ENCODE measurements at regions not wholly inside any gene's neighbourhood (a gene's known extent, or its start where the extent isn't known, plus 50 kb on each side); places are given as distances from the start of the nearest gene placed in this dataset.

- Mint-ChIP-seq H3K4me1 (no peaks in the 10 kb centered on the region), H3K36me3 (no peaks in the 10 kb centered on the region), H3K9me3 (no peaks in the 10 kb centered on the region), H3K27ac (no peak overlapping the region), H3K27me3 (no peaks in the 10 kb centered on the region), H3K4me3 (no peak overlapping the region)
Measured at GRCh38 chr7:32259931-32260596, 189.9 kb upstream of the PDE1C start.

DNA sequence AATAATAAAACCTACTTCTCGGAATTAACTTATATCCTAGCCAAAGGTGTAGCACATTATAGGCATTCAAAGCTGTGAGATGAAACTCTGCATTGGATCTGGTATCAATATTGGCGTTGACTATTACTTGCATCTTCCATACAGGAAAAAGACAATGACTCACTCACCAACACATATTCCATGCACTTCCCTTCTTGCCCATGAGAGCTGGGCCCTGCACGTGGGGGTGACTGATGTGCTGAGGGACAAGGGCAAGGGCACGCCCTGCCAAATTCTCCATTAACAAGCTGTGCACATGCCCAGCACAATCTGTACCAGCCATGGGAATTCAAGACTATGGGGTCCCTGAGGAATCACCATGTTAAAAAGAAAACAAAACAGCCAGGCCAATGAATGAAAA, 188.1 kb upstream of the PDE1C start:
- Mint-ChIP-seq H3K27me3 (no peaks in the 10 kb centered on the region), H3K9me3 (no peaks in the 10 kb centered on the region), H3K4me1 (no peaks in the 10 kb centered on the region), H3K27ac (no peak overlapping the region), H3K4me3 (no peak overlapping the region), H3K36me3 (no peaks in the 10 kb centered on the region)

DNA sequence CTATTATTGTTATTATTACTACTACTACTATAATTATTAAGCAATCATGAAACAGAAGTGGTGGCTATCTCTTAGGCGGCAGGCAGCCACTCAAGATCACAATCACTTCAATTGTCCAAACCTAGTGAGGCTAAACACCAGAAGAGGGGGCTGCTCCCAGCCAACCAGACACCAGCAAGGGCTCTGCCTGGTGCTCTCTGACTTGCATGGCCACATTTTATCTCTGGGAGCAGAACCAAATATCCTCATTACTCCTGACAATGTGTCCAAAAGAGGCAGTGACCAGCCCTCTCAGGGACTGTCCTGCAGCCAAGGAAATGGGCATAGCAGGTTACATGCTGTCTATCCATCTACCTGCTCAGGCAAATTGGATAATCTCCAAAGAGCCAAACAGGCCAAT, 187.4 kb upstream of the PDE1C start:
- no peak overlapping the region for H3K27ac Mint-ChIP-seq
- H3K27me3 Mint-ChIP-seq: no peaks in the 10 kb centered on the region
- H3K36me3 Mint-ChIP-seq: no peaks in the 10 kb centered on the region
- no peaks in the 10 kb centered on the region for H3K4me1 Mint-ChIP-seq
- H3K9me3 Mint-ChIP-seq: no peaks in the 10 kb centered on the region
- no peak overlapping the region for H3K4me3 Mint-ChIP-seq

- H3K4me1 Mint-ChIP-seq: no peaks in the 10 kb centered on the region
- H3K9me3 Mint-ChIP-seq: no peaks in the 10 kb centered on the region
- no peak overlapping the region for H3K4me3 Mint-ChIP-seq
- no peaks in the 10 kb centered on the region for H3K27me3 Mint-ChIP-seq
- no peak overlapping the region for H3K27ac Mint-ChIP-seq
- H3K36me3 Mint-ChIP-seq: no peaks in the 10 kb centered on the region
Measured at GRCh38 chr7:32256811-32257210, 186.6 kb upstream of the PDE1C start.

DNA sequence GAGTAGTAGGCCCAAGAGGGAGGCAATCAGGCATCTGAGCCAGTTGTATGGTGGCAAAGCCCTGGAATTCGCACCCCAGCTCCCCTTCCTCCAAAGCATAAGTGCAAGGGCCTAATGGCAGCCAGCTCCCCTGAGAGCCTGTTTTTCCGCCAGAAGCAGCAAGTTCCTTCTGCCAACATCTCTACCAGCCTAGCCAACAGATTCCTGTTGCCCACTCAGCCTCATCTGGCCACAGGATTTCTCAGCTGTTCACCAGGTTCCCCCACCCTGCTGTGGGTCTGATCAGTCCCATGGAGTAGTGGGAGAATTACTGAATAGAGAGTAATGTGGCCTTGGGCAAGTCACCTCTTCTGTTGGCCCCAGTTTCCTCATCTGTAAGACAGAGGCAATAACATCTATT, 186.2 kb upstream of the PDE1C start:
- Mint-ChIP-seq H3K36me3 (no peaks in the 10 kb centered on the region), H3K4me1 (no peaks in the 10 kb centered on the region), H3K27me3 (peaks cover 1% of the 10 kb centered on the region), H3K4me3 (no peak overlapping the region), H3K27ac (no peak overlapping the region), H3K9me3 (no peaks in the 10 kb centered on the region)

DNA sequence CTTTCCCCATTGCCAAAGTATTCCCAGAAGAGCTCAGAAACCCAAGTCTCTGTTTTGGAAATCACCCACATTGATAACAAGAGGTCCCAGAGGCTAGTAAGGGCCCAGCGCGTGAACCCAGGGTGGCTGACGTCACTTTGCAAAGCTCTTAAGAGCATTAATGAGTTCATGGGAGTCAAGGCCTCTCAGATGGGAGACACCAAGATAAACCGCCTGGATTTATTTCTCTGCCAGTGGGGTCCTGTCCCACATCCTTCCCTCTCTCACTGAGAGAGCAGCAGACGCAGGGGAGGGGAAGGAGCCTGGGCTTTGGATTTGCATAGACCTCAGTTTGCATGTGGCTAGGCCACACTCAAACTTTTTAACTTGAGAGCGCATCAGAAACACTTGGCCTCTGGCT, 184.8 kb upstream of the PDE1C start:
- H3K4me1 Mint-ChIP-seq: no peaks in the 10 kb centered on the region
- peaks cover 1% of the 10 kb centered on the region for H3K27me3 Mint-ChIP-seq
- no peaks in the 10 kb centered on the region for H3K9me3 Mint-ChIP-seq
- no peak overlapping the region for H3K4me3 Mint-ChIP-seq
- no peaks in the 10 kb centered on the region for H3K36me3 Mint-ChIP-seq
- H3K27ac Mint-ChIP-seq: no peak overlapping the region

GRCh38 chr7:32253299-32253698, 183.1 kb upstream of the PDE1C start:
- Mint-ChIP-seq H3K27ac (no peak overlapping the region), H3K27me3 (peaks cover 5% of the 10 kb centered on the region), H3K4me1 (no peaks in the 10 kb centered on the region), H3K9me3 (no peaks in the 10 kb centered on the region), H3K4me3 (no peak overlapping the region), H3K36me3 (no peaks in the 10 kb centered on the region)

DNA sequence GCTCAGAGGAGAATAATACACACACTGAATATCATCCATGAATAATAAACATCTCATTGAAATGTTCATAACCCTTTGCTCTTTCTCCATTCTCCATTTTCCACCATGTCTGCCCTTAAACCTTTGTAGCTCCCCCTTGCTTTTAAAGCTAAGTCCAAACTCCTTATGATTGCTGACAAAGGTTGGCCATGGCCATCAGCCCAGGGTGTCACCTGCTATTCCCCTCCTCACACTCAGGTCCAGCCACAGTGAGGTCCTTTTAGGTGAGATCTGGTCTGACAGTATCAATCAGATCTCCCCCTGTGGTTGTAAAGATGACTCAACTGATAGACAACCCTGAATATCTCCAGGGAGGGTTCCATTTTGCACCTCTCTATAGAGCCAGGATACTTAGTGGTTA, 181.5 kb upstream of the PDE1C start:
- Mint-ChIP-seq H3K36me3 (no peaks in the 10 kb centered on the region), H3K27me3 (peaks cover 5% of the 10 kb centered on the region), H3K9me3 (no peaks in the 10 kb centered on the region), H3K4me3 (no peak overlapping the region), H3K4me1 (no peaks in the 10 kb centered on the region), H3K27ac (no peak overlapping the region)

GRCh38 chr7:32250471-32251260, 180.5 kb upstream of the PDE1C start:
- Mint-ChIP-seq H3K27ac (no peak overlapping the region), H3K9me3 (no peaks in the 10 kb centered on the region), H3K36me3 (no peaks in the 10 kb centered on the region), H3K4me1 (no peaks in the 10 kb centered on the region), H3K27me3 (peaks cover 5% of the 10 kb centered on the region), H3K4me3 (no peak overlapping the region)

DNA sequence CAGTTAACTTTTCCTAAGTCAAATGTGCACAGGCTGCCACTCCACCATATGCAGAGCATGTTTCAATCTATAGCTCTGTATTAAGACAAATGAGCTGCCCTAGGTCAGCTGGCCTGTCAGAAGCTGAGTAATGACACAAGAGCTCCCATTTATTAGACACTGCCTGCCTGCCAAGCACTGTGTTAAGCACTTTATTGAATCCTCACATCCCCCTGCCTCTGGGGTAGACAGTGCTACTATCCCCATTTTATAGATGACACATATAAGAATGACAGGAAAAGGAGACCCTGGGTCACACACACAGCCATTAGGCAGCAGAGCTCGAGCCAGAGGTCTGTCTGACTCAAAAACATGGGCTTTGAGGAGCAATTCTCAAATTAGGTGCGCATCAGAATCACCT, 179.8 kb upstream of the PDE1C start:
- Mint-ChIP-seq H3K27ac (no peak overlapping the region), H3K4me3 (no peak overlapping the region)

DNA sequence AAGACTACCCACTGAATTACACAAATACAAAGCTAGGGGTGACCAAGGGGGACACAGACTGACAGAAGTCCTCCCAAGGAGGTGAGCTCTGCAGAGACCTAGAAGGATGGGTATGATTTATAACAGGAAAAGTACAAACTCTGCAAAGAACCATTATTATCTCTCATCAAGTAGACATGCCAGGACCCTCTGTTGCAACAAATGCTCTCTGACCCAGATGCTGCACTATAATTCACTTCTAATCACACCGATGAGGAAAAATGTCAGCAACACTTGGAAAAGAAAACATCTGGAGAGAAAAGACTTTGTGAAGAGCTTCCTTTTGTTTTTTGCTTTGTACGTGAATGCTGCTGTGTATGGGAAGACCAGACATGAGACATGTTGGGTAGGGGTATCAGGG, 178.3 kb upstream of the PDE1C start:
- Mint-ChIP-seq H3K27me3 (peaks cover 6% of the 10 kb centered on the region), H3K36me3 (no peaks in the 10 kb centered on the region), H3K27ac (no peak overlapping the region), H3K9me3 (no peaks in the 10 kb centered on the region), H3K4me3 (no peak overlapping the region), H3K4me1 (no peaks in the 10 kb centered on the region)

More for the DNA sequence above, 179.8 kb upstream of the PDE1C start:
- H3K27me3 Mint-ChIP-seq: peaks cover 6% of the 10 kb centered on the region
- H3K36me3 Mint-ChIP-seq: no peaks in the 10 kb centered on the region
- no peaks in the 10 kb centered on the region for H3K9me3 Mint-ChIP-seq
- H3K4me1 Mint-ChIP-seq: no peaks in the 10 kb centered on the region

GRCh38 chr7:32244806-32245345, 174.7 kb upstream of the PDE1C start:
- Mint-ChIP-seq H3K4me3 (no peak overlapping the region), H3K4me1 (no peaks in the 10 kb centered on the region), H3K27me3 (peaks cover 5% of the 10 kb centered on the region), H3K36me3 (no peaks in the 10 kb centered on the region), H3K27ac (no peak overlapping the region), H3K9me3 (no peaks in the 10 kb centered on the region)

GRCh38 chr7:32243687-32244290, 173.6 kb upstream of the PDE1C start:
- Mint-ChIP-seq H3K27ac (no peak overlapping the region), H3K9me3 (no peaks in the 10 kb centered on the region), H3K36me3 (no peaks in the 10 kb centered on the region)

GRCh38 chr7:32242436-32242835, 172.2 kb upstream of the PDE1C start:
- Mint-ChIP-seq H3K9me3 (no peaks in the 10 kb centered on the region), H3K27ac (no peak overlapping the region), H3K4me3 (no peak overlapping the region)

More at GRCh38 chr7:32243687-32244290, 173.6 kb upstream of the PDE1C start:
- H3K4me1 Mint-ChIP-seq: no peaks in the 10 kb centered on the region
- no peak overlapping the region for H3K4me3 Mint-ChIP-seq
- peaks cover 2% of the 10 kb centered on the region for H3K27me3 Mint-ChIP-seq

DNA sequence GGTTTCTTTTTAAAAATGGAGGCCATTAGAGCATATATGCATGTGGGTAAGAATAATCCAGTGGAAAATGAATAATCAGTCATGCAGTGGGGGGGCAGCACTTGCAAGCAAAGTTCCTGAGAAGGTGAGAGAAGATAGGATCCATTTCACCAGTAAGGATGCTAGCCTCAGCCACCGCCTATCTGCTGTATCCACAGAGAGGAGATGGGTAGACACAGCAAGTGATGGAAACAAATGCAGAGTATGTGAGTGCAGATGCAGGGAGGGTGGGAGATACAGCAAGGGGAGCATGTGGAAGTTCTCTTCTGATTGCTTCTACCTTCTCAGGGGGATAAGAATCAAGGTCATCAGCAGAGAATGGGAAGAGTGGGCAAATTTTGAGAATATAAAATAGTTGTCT, 171.4 kb upstream of the PDE1C start:
- H3K27ac Mint-ChIP-seq: no peak overlapping the region
- H3K4me3 Mint-ChIP-seq: no peak overlapping the region
- H3K4me1 Mint-ChIP-seq: no peaks in the 10 kb centered on the region

More at GRCh38 chr7:32242436-32242835, 172.2 kb upstream of the PDE1C start:
- H3K27me3 Mint-ChIP-seq: peaks cover 1% of the 10 kb centered on the region
- H3K4me1 Mint-ChIP-seq: no peaks in the 10 kb centered on the region
- no peaks in the 10 kb centered on the region for H3K36me3 Mint-ChIP-seq

GRCh38 chr7:32239764-32240163, 169.6 kb upstream of the PDE1C start:
- no peaks in the 10 kb centered on the region for H3K4me1 Mint-ChIP-seq
- no peak overlapping the region for H3K4me3 Mint-ChIP-seq
- no peak overlapping the region for H3K27ac Mint-ChIP-seq
- no peaks in the 10 kb centered on the region for H3K27me3 Mint-ChIP-seq
- peaks cover 5% of the 10 kb centered on the region for H3K9me3 Mint-ChIP-seq
- no peaks in the 10 kb centered on the region for H3K36me3 Mint-ChIP-seq

More for the DNA sequence above, 171.4 kb upstream of the PDE1C start:
- Mint-ChIP-seq H3K27me3 (peaks cover 1% of the 10 kb centered on the region), H3K9me3 (no peaks in the 10 kb centered on the region), H3K36me3 (no peaks in the 10 kb centered on the region)
